ENCODE measurements at regions not wholly inside any gene's neighbourhood (a gene's known extent, or its start where the extent isn't known, plus 50 kb on each side); places are given as distances from the start of the nearest gene placed in this dataset.

- DNase-seq (ENCODE audit: low read depth) = no peak
- TF ChIP-seq CTCF (IDR thresholded peaks at IDR 0.05; ENCODE audit: insufficient read depth, low read length) = no peak
These were observed 182.5 kb upstream of the COL1A2 start for GRCh38 chr7:94212160-94212559.

GRCh38 chr7:94216944-94217461, 177.7 kb upstream of the COL1A2 start:
- H3K4me3 ChIP-seq (ENCODE audit: low read depth, low read length) = no peak overlapping the region
- DNase-seq (ENCODE audit: low read depth) = peak; percentile 98
- peak; percentile 22 for TF ChIP-seq CTCF (IDR thresholded peaks at IDR 0.05; ENCODE audit: insufficient read depth, low read length)

More at GRCh38 chr7:94212160-94212559, 182.5 kb upstream of the COL1A2 start:
- H3K4me3 ChIP-seq (ENCODE audit: low read depth, low read length) = no peak overlapping the region

- H3K4me3 ChIP-seq (ENCODE audit: low read depth, low read length) = no peak overlapping the region
- DNase-seq (ENCODE audit: low read depth) = no peak
- TF ChIP-seq CTCF (IDR thresholded peaks at IDR 0.05; ENCODE audit: insufficient read depth, low read length) = no peak
These were observed 176.9 kb upstream of the COL1A2 start for GRCh38 chr7:94217766-94218165.

GRCh38 chr7:94222516-94222915, 172.2 kb upstream of the COL1A2 start:
- peak; percentile 52 for DNase-seq (ENCODE audit: low read depth)
- no peak for TF ChIP-seq CTCF (IDR thresholded peaks at IDR 0.05; ENCODE audit: insufficient read depth, low read length)
- no peak overlapping the region for H3K4me3 ChIP-seq (ENCODE audit: low read depth, low read length)

GRCh38 chr7:94223375-94224084, 171.2 kb upstream of the COL1A2 start:
- peak; percentile 61 for TF ChIP-seq CTCF (IDR thresholded peaks at IDR 0.05; ENCODE audit: insufficient read depth, low read length)
- no peak overlapping the region for H3K4me3 ChIP-seq (ENCODE audit: low read depth, low read length)
- peak; percentile 65 for DNase-seq (ENCODE audit: low read depth)

- DNase-seq (ENCODE audit: low read depth) = no peak
- TF ChIP-seq CTCF (IDR thresholded peaks at IDR 0.05; ENCODE audit: insufficient read depth, low read length) = no peak
- H3K4me3 ChIP-seq (ENCODE audit: low read depth, low read length) = no peak overlapping the region
These were observed 166.5 kb upstream of the COL1A2 start for GRCh38 chr7:94228223-94228622.

Data from fibroblast of the aortic adventitia (primary cell).